ENCODE measurements at regions not wholly inside any gene's neighbourhood (a gene's known extent, or its start where the extent isn't known, plus 50 kb on each side); places are given as distances from the start of the nearest gene placed in this dataset.

GRCh38 chr10:70997236-70997635, 108.9 kb upstream of the PCBD1 start:
- Histone ChIP-seq H3K9ac (no peak overlapping the region), H3K4me1 (ENCODE audit: low read depth, poor library complexity, severe bottlenecking) (no peaks in the 10 kb centered on the region), H3K4me3 (IDR thresholded peaks at IDR 0.05; ENCODE audit: insufficient read depth, low read depth, low read length) (no peak overlapping the region), H2AFZ (ENCODE audit: low read depth) (no peak overlapping the region), H3K79me2 (ENCODE audit: insufficient read depth, low read depth) (no peaks in the 10 kb centered on the region), H3K27ac (no peak overlapping the region), H3K36me3 (ENCODE audit: insufficient read depth) (no peaks in the 10 kb centered on the region), H4K20me1 (ENCODE audit: insufficient read depth) (no peaks in the 10 kb centered on the region), H3K4me2 (no peak overlapping the region), H3K27me3 (ENCODE audit: insufficient read depth, low read depth) (no peaks in the 10 kb centered on the region)
- TF ChIP-seq CTCF (conservative IDR thresholded peaks at IDR 0.05; ENCODE audit: low read depth, low read length), result no peak

- Histone ChIP-seq H3K79me2 (ENCODE audit: insufficient read depth, low read depth) (no peaks in the 10 kb centered on the region), H3K9ac (no peak overlapping the region), H3K4me1 (ENCODE audit: low read depth, poor library complexity, severe bottlenecking) (no peaks in the 10 kb centered on the region), H3K27ac (no peak overlapping the region), H4K20me1 (ENCODE audit: insufficient read depth) (no peaks in the 10 kb centered on the region), H3K36me3 (ENCODE audit: insufficient read depth) (no peaks in the 10 kb centered on the region), H3K27me3 (ENCODE audit: insufficient read depth, low read depth) (no peaks in the 10 kb centered on the region), H3K4me3 (IDR thresholded peaks at IDR 0.05; ENCODE audit: insufficient read depth, low read depth, low read length) (no peak overlapping the region), H3K4me2 (no peak overlapping the region), H2AFZ (ENCODE audit: low read depth) (no peak overlapping the region)
- no peak for TF ChIP-seq CTCF (conservative IDR thresholded peaks at IDR 0.05; ENCODE audit: low read depth, low read length)
These were observed 109.7 kb upstream of the PCBD1 start for GRCh38 chr10:70998086-70998485.

DNA sequence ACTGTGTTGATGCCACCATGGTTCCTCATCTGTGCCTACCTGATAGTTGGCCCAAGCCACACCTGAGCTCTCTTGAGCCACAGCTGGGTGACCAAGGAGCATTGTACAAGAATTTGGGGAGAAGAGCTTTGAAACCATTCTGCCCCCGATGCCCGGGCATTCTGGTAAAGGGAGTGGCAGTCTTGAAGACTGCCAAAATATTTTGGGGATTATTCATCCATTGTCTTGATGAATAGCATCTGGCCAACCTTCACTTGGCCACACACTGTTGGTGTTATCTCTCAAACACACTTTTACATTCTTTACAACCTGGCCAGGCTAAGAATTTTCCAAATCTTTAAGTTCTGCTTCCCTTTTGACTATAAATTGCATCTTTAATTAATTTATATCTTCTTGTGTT, 113.1 kb upstream of the PCBD1 start:
- H3K4me1 ChIP-seq (ENCODE audit: low read depth, poor library complexity, severe bottlenecking), result no peaks in the 10 kb centered on the region
- no peak overlapping the region for H3K4me3 ChIP-seq (IDR thresholded peaks at IDR 0.05; ENCODE audit: insufficient read depth, low read depth, low read length)
- no peak for TF ChIP-seq CTCF (conservative IDR thresholded peaks at IDR 0.05; ENCODE audit: low read depth, low read length)
- H4K20me1 ChIP-seq (ENCODE audit: insufficient read depth), result no peaks in the 10 kb centered on the region
- H3K4me2 ChIP-seq, result no peak overlapping the region
- no peak overlapping the region for H3K9ac ChIP-seq
- no peak overlapping the region for H2AFZ ChIP-seq (ENCODE audit: low read depth)
- no peaks in the 10 kb centered on the region for H3K79me2 ChIP-seq (ENCODE audit: insufficient read depth, low read depth)
- no peaks in the 10 kb centered on the region for H3K27me3 ChIP-seq (ENCODE audit: insufficient read depth, low read depth)
- no peak overlapping the region for H3K27ac ChIP-seq
- no peaks in the 10 kb centered on the region for H3K36me3 ChIP-seq (ENCODE audit: insufficient read depth)

- TF ChIP-seq CTCF (conservative IDR thresholded peaks at IDR 0.05; ENCODE audit: low read depth, low read length), result no peak
- Histone ChIP-seq H4K20me1 (ENCODE audit: insufficient read depth) (no peaks in the 10 kb centered on the region), H3K9ac (no peak overlapping the region), H3K4me1 (ENCODE audit: low read depth, poor library complexity, severe bottlenecking) (no peaks in the 10 kb centered on the region), H3K27ac (no peak overlapping the region), H3K36me3 (ENCODE audit: insufficient read depth) (no peaks in the 10 kb centered on the region), H2AFZ (ENCODE audit: low read depth) (no peak overlapping the region), H3K4me2 (no peak overlapping the region), H3K79me2 (ENCODE audit: insufficient read depth, low read depth) (no peaks in the 10 kb centered on the region), H3K27me3 (ENCODE audit: insufficient read depth, low read depth) (no peaks in the 10 kb centered on the region), H3K4me3 (IDR thresholded peaks at IDR 0.05; ENCODE audit: insufficient read depth, low read depth, low read length) (no peak overlapping the region)
These were observed 116.1 kb upstream of the PCBD1 start for GRCh38 chr10:71004176-71005075.

All from KMS-11 (cell line).